CD4-positive, alpha-beta T cell treated with Interleukin-21 for 1 hour (primary cell): ENCODE measurements at regions not wholly inside any gene's neighbourhood (a gene's known extent, or its start where the extent isn't known, plus 50 kb on each side); places are given as distances from the start of the nearest gene placed in this dataset.
"Not testable (repeated sequence)": the region's sequence is repeated elsewhere in the genome, so short reads cannot be mapped to it uniquely, and the experiment has no call there.

ENCODE experiments used
- DNase-seq: peaks from one replicate; pipeline ENCODE4 v3.0.0-alpha.2; 2020

DNA sequence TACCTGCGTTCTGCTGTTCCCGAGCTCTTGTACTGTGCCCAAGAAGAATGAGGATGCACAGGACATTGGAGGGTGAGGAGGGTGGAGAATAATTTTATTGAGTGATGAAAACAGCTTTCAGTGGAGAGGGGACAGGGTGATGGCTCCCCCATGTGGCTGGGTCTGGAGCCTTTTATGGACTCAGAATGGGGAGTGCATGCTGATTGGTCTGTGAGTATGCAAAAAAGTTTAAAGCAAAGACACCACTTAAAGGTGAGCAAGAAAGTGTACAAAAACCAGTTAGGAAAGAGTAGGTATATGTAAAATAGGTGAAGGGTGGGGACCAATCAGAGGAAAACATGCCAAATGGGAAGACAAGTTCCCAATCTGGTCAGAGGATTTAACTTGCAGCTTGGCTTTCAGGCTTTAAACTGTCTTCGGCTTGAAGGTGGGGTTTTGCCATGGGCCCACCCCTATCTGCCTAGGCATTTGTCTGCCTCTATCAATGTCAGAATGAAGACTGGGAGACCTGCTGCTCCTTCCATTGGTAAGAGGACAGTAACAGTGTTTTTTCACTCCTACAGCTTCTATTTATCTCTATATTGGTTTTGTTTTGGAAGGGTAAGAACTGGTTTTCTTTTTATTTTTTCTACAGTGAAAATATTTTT is 118.0 kb upstream of the RAI14 start:
- DNase-seq, result no peak

DNA sequence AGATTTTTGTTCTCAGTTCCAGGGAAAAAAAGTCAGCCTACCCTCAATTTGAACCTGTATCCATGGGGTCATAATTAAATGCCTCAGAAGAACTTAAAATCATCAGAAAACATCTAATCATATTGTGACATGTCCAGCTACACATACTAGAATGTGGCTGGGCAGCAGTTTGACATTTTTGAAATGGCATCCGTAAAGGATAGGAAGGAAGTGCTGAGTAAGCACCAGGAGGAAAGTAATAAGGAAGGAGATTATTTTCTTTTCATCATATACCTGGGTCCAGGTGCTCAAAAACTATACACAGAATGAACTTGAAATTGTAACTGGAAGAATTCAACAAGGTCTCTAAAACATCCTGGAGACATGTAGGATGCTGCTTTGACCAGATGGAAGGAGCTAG is 116.9 kb upstream of the RAI14 start:
- DNase-seq, result no peak

GRCh38 chr5:34541067-34541466 is 115.1 kb upstream of the RAI14 start:
- DNase-seq, result no peak

DNA sequence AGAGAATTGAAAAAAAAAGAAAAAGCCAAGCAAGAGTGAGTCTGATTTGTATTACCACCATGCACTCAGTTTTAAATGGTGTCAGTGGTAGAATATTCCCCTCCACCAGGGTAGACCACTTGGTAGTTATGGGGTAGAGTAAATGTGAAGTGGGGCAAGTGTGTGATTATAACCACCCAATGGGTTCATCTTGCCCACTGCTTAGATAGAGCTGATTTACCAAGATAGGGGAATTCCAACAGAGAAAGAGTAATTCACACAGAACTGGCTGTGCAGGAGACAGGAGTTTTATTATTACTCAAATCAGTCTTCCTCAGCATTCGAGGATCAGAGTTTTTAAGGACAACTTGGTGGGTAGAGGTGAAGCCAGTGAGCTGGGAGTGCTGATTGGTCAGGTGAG is 113.3 kb upstream of the RAI14 start:
- no peak for DNase-seq

DNA sequence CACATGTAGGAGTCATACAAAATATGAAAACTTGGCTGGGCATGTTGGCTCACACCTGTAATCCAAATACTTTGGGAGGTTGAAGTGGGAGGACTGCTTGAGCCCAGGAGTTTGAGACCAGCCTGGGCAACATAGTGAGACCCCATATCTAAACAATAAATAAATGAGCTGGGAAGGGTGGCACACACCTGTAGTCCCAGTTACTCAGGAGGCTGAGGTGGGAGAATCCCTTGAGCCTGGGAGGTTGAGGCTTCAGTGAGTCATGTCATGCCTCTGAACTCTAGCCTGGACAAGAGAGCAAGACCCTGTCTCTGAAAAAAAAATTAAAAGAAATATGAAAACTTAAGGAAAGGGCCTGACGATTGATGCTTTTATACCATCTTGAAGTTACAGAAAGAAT is 112.4 kb upstream of the RAI14 start:
- DNase-seq, result no peak

DNA sequence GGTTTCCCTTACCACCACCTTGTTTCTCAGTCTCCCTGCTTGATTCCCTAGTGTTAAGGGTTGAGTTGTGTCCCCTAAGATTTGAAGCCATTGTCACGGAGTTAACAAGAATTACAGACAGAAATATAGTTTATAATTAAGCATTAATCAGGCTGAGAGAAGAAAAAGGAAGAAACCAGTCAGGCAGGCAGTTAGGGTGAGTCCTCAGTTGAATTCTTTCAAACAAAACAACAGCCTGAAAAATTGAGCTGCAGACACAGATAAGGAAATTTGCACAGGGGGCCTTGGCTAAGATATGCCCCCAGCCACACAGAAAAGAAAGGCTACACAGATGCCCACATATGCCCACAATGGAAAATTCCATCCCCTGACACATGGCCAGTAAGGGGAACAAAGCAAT is 111.7 kb upstream of the RAI14 start:
- no peak for DNase-seq

GRCh38 chr5:34545164-34545563 is 111.0 kb upstream of the RAI14 start:
- DNase-seq, result no peak

- DNase-seq, result no peak
These were observed 110.5 kb upstream of the RAI14 start for GRCh38 chr5:34545626-34546025.

- no peak for DNase-seq
These were observed 108.6 kb upstream of the RAI14 start for GRCh38 chr5:34547300-34548085.

DNA sequence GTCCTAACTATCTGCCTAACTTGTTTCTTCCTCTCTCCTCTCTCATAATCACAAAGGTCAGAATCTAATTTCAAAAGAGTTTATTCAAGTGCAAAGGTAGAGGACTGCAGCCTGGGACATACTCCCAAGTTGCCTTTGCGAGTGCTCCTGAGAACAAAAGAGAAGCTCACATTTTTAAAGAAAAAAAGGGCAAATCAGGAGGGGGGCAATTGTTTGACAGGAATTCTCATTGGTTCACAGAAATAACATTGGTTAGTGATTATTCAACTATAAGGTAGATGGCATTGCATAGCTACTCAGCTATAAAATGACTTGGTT is 108.1 kb upstream of the RAI14 start:
- DNase-seq, result no peak

GRCh38 chr5:34550247-34550646 is 105.9 kb upstream of the RAI14 start:
- DNase-seq, result no peak

DNA sequence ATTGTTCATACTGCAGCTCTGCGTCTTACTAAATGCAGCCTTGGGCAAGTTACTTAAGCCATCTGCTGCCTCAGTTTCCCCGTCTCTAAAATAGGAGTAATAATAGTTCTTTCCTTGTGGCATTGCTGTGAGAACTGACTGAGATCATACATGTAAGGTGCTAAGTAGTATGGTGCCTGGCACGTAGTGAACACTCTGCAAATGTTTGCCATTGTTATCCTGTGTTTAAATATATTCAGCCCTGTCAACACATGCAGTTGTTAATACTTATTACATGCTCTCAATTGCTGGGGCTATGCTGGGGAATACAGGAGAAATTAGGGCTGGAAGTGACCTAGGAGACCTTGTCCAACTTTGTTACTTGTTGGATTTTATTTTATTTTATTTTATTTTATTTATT is 105.2 kb upstream of the RAI14 start:
- no peak for DNase-seq

GRCh38 chr5:34551911-34552433 is 104.2 kb upstream of the RAI14 start:
- DNase-seq, result no peak

DNA sequence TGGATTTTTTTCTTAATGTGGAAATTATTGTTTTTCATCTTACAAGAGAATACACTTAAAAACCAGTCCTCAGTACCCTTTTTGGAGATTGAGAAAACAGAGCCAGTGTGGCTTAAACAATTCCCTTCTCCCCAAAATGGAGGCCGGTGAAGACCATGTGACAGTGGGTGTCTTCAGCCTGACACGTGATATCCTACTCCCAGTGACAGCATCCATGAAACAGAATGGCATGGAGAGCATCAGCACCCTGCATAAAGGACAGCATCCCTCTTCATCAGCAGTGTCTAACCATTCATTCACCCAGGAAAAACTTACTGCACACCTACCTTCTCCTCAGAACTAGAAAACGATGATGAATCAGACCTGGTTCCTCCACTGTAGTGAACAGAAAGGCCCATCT is 103.4 kb upstream of the RAI14 start:
- no peak for DNase-seq

- DNase-seq, result no peak
These were observed 102.5 kb upstream of the RAI14 start for GRCh38 chr5:34553581-34553980.

GRCh38 chr5:34554641-34555040 is 101.5 kb upstream of the RAI14 start:
- no peak for DNase-seq

- DNase-seq, result no peak
These were observed 100.2 kb upstream of the RAI14 start for GRCh38 chr5:34555699-34556508.

GRCh38 chr5:34556509-34556782 is 99.7 kb upstream of the RAI14 start:
- no peak for DNase-seq

GRCh38 chr5:34561581-34561980 is 94.5 kb upstream of the RAI14 start:
- not testable (repeated sequence) for DNase-seq

DNA sequence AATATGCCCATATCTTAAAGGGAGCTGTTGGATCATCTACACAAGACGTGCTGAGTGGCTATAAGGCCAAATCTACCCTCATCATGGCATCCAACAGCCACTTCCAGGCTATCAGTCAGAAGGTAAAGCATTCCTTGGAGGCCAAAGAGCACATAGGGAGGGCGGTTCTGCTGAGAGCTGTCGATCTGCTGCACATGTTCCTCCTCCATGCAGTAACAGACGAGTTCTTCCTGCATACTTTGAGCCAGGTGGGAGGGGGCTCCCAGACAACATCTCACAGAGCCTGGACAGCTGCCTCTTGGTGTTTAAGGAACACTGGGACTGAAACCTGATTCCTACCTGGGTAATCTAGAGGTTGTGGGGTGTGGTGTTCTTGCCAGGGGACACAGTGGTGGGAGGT is 93.3 kb upstream of the RAI14 start:
- no peak for DNase-seq

GRCh38 chr5:34563269-34563668 is 92.9 kb upstream of the RAI14 start:
- no peak for DNase-seq

DNA sequence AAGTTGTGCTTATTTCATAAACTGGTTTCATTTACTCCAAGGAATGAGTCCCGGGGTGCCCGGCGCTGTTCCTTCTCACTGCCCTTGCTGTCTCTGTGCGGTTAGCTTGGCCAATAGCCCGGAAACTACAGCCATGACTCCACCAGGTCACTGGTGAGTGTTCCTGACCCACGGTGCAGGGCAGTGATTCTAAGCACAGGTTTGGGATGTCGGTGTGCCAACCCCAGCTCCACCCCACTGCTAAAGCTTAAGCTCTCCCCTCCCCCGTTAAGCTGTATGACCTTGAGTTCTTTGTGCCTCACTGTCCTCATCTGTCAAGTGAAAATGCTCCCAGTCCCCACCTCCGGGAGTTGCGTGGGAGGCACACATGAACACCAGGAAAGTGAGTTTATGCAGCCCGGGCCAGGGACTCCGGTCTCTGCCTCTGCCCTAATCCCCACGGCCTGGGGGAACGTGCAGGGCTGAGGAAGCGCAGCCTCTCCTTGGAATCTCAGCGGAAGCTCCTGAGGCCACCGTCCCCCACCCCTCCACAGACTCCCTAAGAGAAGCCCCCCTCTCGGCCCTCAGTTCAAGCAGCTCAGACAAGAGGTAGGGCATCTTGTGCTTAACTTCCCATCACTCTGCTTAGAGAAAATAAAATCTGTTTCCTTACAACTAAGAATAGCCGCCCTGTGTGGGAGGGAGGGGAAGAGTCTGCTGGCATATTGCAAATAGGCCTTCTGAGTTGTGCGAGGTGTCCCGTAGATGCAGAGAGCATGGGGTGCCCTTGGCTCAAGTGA is 92.0 kb upstream of the RAI14 start:
- no peak for DNase-seq

DNA sequence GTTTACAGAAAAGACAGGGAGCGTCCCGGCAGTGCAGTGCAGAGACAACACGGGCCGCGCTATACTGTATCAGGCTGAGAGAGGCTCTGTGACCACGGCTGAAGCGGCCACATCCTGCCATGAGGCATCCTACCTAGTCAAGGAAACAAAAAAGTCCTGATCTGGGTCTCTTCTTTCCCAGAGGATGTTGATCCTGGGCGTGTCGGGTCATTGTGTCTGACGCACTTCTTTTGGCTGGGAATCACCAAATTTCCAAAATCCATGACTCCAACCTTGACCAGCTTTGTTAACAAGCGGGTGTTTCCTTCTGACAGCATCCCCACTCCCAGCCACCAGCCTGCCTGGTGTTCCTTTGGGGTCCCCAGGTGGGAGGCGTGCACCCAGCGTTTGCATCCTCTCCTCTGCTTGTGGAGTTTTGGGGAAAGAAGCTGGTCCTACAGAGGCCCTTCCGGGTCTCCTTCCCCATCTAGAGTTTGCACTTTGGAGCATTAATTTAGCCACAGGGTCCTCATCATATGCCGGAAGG is 91.4 kb upstream of the RAI14 start:
- DNase-seq, result no peak
